Right lobe of liver (tissue), 6 donors: ENCODE measurements at regions not wholly inside any gene's neighbourhood (a gene's known extent, or its start where the extent isn't known, plus 50 kb on each side); places are given as distances from the start of the nearest gene placed in this dataset.

ENCODE experiments used
- ATAC-seq, 4 donors: fragments of 200-7000 bp; cut with Tn5 transposase; one replicate each; pipeline ENCODE4 v1.9.1; 2020; ENCODE audit warnings: mild to moderate bottlenecking in 4 of 4, moderate library complexity in 4 of 4
- DNase-seq, 3 donors: peaks; one replicate each; pipeline ENCODE4 v3.0.0-alpha.2; 2020
- H3K27ac ChIP-seq, 3 donors: fragments of 200-600 bp; one replicate each; pipeline ENCODE4 v1.8.0; 2022
- H3K27me3 ChIP-seq, 2 donors: fragments of 200-600 bp; one replicate each; pipeline ENCODE4 v1.8.0; 2022
- H3K36me3 ChIP-seq, 4 donors: fragments of 200-600 bp; sonication (generic) in 1 of 4; one replicate each; pipeline versions ENCODE4 v1.5.1 to v1.8.0; 2017 to 2022; ENCODE audit warnings: control low read depth in 1 of 4
- H3K4me1 ChIP-seq, 4 donors: fragments of 200-600 bp; sonication (generic) in 1 of 4; one replicate each; pipeline versions ENCODE4 v1.5.1 to v1.8.0; 2017 to 2022; ENCODE audit warnings: control low read depth in 1 of 4
- H3K4me3 ChIP-seq, 3 donors: fragments of 200-600 bp; one replicate each; pipeline ENCODE4 v1.8.0; 2022
- H3K9me3 ChIP-seq, 4 donors: fragments of 200-600 bp; sonication (generic) in 1 of 4; one replicate each; pipeline versions ENCODE4 v1.5.1 to v1.8.0; 2017 to 2022; ENCODE audit warnings: control low read depth in 1 of 4
- CTCF ChIP-seq, 4 donors: fragments of 200-600 bp in 3 of 4; fragments of 450-650 bp in 1 of 4; IDR thresholded peaks; one replicate each; pipeline versions ENCODE4 v1.5.1 to v1.8.0; 2016 to 2022; ENCODE audit warnings: antibody characterized with exemption in 4 of 4, mild to moderate bottlenecking in 2 of 4
- POLR2A ChIP-seq: fragments of 450-650 bp; IDR thresholded peaks from one replicate; pipeline ENCODE4 v1.6.1; 2017; ENCODE audit warnings: antibody characterized with exemption, mild to moderate bottlenecking
- WGBS: methylation state at CpG from one replicate; pipeline ENCODE4 v1.1.6; 2018; ENCODE audit warnings: low coverage, low lambda C conversion rate; ENCODE audit not compliant: insufficient coverage; ENCODE audit errors: missing lambda C conversion rate; 5-methylcytosine and 5-hydroxymethylcytosine counted together
- intact Hi-C, 2 donors: fragments of 100-400 bp; cut with DNase I; formaldehyde crosslinking; loops; one replicate each; pipeline versions ENCODE4 v1.11.2 to v1.14.1; 2022
- donor health status: DM: no; HTN: yes; CAD: no.
- donor health status: DM: no; HTN: no; CAD: no.
- donor health status: DM: no; HTN: no; CAD: no.
- donor health status: DM: no; HTN: yes; CAD: no.
- donor health status: DM: no; HTN: yes; CAD: no.

GRCh38 chr20:6831461-6831860, 64.0 kb downstream of the BMP2 start:
- DNase-seq (no peak), ATAC-seq (no peak)
- no peaks in the 10 kb centered on the region for H3K36me3 ChIP-seq
- H3K4me1 ChIP-seq = peaks cover 0 to 3% (median 0%) of the 10 kb centered on the region in 4 donors
- no peaks in the 10 kb centered on the region for H3K27me3 ChIP-seq
- intact Hi-C loops = no loop called here
- TF ChIP-seq POLR2A (no peak), CTCF (IDR thresholded peaks at IDR 0.05) (no peak)
- H3K4me3 ChIP-seq = no peak overlapping the region
- H3K9me3 ChIP-seq = no peaks in the 10 kb centered on the region
- WGBS = 71% methylated on average over 3 of the region's 3 CpGs
- no peak overlapping the region for H3K27ac ChIP-seq

GRCh38 chr20:6832811-6833210, 65.3 kb downstream of the BMP2 start:
- no peak for TF ChIP-seq POLR2A
- TF ChIP-seq CTCF (IDR thresholded peaks at IDR 0.05) = no peak
- DNase-seq = no peak
- 84% methylated on average over 10 of the region's 10 CpGs for WGBS

GRCh38 chr20:6835609-6836008, 68.1 kb downstream of the BMP2 start:
- H3K27ac ChIP-seq = no peak overlapping the region
- H3K27me3 ChIP-seq = no peaks in the 10 kb centered on the region
- no peak overlapping the region for H3K4me3 ChIP-seq
- 70% methylated on average over 3 of the region's 3 CpGs for WGBS
- TF ChIP-seq POLR2A (no peak), CTCF (IDR thresholded peaks at IDR 0.05) (no peak)
- ATAC-seq (no peak), DNase-seq (no peak)
- intact Hi-C loops = no loop called here
- no peaks in the 10 kb centered on the region for H3K36me3 ChIP-seq
- no peaks in the 10 kb centered on the region for H3K9me3 ChIP-seq
- H3K4me1 ChIP-seq = no peaks in the 10 kb centered on the region

More at GRCh38 chr20:6832811-6833210, 65.3 kb downstream of the BMP2 start:
- Histone ChIP-seq H3K4me3 (no peak overlapping the region), H3K4me1 (no peaks in the 10 kb centered on the region), H3K27me3 (no peaks in the 10 kb centered on the region), H3K36me3 (no peaks in the 10 kb centered on the region), H3K9me3 (no peaks in the 10 kb centered on the region), H3K27ac (no peak overlapping the region)
- intact Hi-C loops = no loop called here
- no peak for ATAC-seq

GRCh38 chr20:6836821-6837374, 69.4 kb downstream of the BMP2 start:
- no peaks in the 10 kb centered on the region for H3K4me1 ChIP-seq
- no peaks in the 10 kb centered on the region for H3K27me3 ChIP-seq
- 76% methylated on average over 7 of the region's 7 CpGs for WGBS
- ATAC-seq (no peak), DNase-seq (no peak)
- H3K9me3 ChIP-seq = no peaks in the 10 kb centered on the region
- TF ChIP-seq CTCF (IDR thresholded peaks at IDR 0.05) (no peak), POLR2A (no peak)
- no peaks in the 10 kb centered on the region for H3K36me3 ChIP-seq
- H3K27ac ChIP-seq = no peak overlapping the region
- H3K4me3 ChIP-seq = no peak overlapping the region
- intact Hi-C loops = no loop called here

- no peaks in the 10 kb centered on the region for H3K9me3 ChIP-seq
These were observed 70.2 kb downstream of the BMP2 start for GRCh38 chr20:6837730-6838129.

More at GRCh38 chr20:6837730-6838129, 70.2 kb downstream of the BMP2 start:
- no peak overlapping the region for H3K4me3 ChIP-seq
- intact Hi-C loops = no loop called here
- no peak for ATAC-seq
- DNase-seq = no peak
- H3K27ac ChIP-seq = no peak overlapping the region
- no peaks in the 10 kb centered on the region for H3K36me3 ChIP-seq
- no peaks in the 10 kb centered on the region for H3K4me1 ChIP-seq
- 53% methylated on average over 2 of the region's 2 CpGs for WGBS
- no peak for TF ChIP-seq CTCF (IDR thresholded peaks at IDR 0.05)
- TF ChIP-seq POLR2A = no peak
- H3K27me3 ChIP-seq = no peaks in the 10 kb centered on the region
